Activated CD4-positive, CD25-positive, alpha-beta regulatory T cell treated with anti-CD3 and anti-CD28 coated beads, Interleukin-2, amount 50 U/mL, for 16 hours (primary cell): ENCODE measurements at regions not wholly inside any gene's neighbourhood (a gene's known extent, or its start where the extent isn't known, plus 50 kb on each side); places are given as distances from the start of the nearest gene placed in this dataset.

Experiments used
- DNase-seq: peaks from one replicate; pipeline ENCODE4 v3.0.0-alpha.2; 2020; ENCODE audit warnings: low read depth, low spot score

GRCh38 chr11:70786021-70786665 is 387.8 kb downstream of the CTTN start:
- DNase-seq: no peak

DNA sequence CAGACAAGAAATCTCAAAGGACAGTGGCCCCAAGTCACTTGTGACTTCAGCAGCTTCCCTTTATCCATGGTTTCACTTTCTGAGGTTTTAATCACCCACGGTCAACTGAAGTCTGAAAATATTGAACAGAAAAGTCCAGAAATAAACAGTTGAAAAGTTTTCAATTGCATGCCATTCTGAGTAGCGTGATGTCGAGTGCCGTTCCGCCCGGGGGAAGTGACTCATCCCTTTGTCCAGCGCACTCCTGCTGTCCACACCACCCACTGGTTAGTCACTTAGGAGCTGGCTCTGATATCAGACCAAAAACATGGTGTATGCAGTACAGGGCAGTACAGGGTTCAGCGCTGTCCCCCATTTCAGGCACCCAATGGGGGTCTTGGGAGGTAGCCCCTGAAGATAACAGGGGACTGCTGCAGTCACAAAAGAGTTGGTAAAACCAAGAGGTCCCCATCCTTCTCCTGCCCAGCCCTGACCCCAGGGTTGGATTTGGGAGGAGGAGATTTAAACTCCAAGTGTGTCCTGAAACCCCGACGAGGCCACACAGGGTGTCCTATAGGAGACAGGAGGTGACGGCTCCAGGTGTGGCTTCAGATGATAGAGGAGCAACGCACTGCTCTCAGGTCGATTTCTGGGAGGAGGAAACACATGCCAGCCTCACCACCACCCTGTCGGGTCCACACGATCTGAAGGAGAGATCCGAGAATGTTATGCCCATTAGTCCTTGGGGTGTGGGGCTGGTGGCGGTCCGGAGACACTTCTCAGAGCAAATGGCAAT is 390.1 kb downstream of the CTTN start:
- no peak for DNase-seq

DNA sequence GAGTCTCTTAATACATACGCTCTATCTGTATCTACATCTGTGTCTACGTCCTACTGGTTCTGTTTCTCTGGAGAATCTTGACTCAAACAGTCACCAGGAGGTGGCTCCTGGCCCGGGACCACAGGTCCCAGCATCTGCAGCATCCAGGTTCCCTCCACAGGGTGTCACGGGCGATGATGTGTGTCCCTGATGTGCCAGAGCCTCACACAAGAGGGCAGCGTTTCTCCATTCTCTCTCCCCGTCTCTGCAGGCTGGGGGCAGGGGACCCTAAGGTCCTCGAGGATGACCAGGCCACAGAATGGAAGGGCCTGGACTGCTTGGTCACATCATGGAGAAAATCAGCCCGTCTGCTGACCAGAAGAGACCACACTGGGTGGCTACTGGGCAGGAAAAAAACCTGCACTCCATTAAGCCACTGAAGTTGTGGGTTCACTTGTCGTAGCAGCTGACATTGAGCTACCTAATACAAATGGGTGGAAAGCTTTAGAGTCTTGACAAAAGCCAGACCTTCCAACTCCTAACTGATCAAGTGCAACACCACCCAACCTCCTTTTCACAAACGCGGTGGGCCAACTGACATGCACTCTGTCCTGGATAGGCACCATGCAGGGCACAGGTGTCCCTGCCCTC is 392.5 kb downstream of the CTTN start:
- DNase-seq: no peak

GRCh38 chr11:70796648-70797227 is 398.4 kb downstream of the CTTN start:
- no peak for DNase-seq

DNA sequence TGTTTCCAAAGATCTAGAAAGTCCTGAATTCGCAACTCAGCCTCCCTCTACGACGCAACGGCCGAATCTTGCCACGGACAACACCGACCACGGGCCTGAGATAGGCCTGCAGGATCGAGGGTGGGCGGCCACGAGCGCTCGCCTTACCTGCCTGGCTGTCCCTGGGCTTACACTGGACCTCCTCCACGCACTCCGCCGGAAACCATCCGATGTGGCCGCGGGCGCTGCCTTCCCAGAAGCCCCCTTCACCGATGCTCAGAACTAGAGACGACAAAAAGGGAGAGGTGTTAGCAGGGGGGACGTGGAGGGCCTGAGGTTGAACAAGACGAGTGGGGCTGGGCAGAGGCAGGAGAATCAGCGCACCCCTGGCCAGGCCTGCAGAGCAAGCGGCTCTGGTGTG is 400.0 kb downstream of the CTTN start:
- no peak for DNase-seq

DNA sequence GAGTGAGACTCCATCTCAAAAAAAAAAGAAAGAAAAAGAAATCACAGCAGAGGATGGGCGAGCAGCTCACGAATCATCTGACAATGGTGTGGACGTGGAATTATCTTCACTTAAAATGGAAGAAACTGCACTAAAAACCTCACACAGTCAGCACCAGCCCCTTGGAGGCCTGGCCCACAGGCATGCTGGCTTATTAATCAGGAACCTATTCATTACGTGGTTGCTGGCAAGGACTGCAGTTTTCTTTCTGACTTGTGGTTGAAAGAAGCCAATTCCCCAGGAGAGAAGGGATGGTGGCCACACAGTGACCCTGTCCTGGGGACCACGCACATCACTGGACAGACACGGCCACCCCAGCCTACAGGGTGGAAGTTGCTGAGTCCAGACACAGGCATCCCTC is 401.1 kb downstream of the CTTN start:
- no peak for DNase-seq

DNA sequence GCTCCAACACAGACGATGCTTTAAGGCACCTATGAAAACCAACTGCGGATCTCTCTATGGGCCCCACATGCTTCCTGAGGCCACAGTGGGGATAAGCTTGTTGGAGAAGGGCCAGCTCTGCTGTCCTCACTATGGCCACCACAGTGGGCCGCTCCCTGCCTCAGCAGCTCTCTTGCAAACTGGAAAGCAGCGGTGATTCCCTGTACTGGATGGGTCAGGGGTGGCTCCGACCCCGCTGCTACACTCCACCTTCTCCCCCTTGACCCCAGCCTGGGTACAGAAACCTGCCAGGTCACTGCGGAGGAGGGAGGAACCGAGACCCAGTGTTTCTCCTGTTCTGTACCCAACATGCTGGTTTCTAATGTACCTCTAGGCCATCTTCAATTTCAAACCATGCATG is 403.9 kb downstream of the CTTN start:
- no peak for DNase-seq

GRCh38 chr11:70804139-70804837 is 406.0 kb downstream of the CTTN start:
- DNase-seq: no peak

DNA sequence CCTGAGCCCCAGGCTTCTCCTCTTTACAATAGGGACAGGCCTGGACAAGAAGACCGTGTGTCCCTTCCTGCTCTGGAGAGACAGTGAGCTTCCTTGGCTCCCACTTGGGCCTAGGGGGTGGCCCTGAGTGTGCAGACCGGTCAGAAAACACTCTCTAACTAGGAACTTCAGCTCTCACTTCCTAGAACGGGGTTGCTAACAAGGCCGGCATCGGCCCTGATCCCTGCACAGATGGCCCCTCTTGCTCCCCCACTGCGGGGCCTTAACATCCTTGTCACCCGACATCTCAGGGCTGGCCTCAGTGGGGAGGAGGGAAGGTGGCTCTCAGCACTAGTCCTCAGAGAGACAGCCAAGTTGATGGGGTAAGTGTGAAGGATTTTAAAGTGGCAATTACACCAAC is 406.9 kb downstream of the CTTN start:
- DNase-seq: no peak

DNA sequence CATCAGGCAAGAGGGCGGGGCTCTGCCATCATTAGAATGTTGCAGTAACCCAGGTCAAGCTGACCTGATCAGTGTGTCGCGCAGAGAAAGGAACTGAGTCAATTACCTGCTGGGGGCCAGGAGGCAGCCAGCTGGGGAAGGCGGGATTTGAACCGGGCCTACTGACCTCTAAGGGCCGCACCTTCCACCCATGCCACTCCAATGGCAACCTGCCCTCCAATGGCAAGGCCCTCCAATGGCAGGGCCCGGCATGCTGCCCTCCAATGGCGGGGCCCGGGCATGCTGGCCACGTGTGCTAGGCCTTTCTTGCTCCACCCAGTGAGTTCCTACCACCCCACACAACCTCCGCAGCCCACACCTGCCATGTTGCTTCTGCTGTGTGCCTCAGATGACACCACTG is 407.6 kb downstream of the CTTN start:
- DNase-seq: no peak

DNA sequence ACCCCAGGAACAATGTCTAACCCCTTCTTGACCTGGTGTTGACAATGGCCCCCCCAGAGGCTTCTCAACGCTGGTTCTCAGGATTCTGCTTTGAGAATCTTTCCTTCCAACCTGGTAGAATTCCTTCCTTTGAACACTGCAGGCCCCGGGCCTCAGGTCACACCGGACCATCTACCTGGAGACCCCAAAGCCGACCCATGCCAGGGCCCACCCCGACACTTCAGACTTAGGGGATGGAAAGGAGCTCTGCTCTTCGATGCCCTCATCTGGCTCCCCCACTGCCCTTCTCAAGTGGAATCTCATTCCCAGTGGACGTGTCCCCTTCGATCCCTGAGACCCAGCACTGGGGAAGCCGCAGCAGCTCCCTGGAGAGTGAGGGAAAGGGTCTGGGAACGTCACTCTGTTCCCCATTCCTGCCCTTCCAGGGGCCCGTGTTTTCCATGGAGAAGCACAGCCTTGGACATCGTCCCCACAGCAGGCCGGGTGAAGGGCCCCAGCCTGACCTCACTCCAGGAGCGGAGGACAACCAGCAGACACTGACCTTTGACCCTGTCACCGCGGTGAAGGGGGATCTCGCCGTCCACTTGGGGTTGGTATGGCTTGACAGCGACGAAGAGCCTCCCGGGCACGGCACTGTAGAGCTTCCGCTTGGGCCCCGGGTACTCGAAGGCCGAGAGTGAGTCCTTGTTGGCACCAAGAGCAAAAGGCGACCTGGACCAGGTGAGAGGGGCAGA is 408.3 kb downstream of the CTTN start:
- DNase-seq: no peak

- DNase-seq: no peak
Observed at GRCh38 chr11:70807195-70807543, 408.8 kb downstream of the CTTN start.

DNA sequence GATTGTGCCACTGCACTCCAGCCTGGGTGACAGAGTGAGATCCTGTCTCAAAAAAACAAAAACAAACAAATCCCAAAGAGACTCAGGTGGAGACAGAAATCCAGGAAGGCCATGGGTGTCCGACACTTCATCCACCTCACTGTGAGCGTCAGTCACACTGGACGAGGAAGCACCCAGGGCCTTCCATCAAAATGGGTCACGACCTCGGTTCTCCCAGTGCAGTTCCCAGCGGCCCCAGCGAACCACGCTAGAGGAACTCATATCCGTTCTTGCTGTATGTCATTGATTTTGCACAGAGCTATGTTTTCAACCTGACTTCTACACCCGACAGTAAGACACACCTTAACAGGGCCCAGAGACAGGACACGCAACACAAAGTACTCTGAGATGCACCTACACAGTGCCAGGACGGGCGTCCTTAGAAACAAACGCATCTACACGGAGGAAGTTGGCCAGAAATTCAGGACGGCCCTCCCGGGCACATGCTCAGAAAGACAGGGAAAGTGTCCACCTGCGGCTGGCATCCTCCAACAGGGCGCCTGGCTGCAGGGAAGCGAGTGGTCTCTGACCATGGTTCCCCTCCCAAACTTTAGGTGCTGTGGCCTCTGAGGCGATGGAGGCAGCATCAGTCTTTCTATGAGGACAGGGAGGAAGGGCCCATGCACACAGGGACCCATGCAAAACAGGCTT is 410.5 kb downstream of the CTTN start:
- DNase-seq: no peak

DNA sequence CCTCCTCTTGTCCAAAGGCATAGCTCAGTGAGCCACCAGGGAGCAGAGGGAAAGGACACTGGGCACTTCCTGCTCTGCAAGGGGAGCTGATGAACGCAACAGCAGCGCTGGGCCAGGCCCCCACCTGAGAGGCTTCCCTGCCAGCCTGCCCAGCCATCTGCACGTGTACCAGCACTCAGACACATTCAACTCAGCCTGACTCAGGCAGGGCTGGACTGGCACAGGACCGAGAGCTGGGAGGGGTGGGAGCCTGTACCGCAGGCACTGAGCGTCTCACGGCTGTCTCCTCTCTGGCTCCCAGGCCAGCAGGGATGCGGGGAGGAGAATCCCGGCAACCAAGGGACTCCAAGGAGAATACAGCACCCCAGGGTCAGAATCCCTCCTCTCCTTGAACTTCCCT is 411.8 kb downstream of the CTTN start:
- no peak for DNase-seq

GRCh38 chr11:70810681-70811080 is 412.4 kb downstream of the CTTN start:
- no peak for DNase-seq

DNA sequence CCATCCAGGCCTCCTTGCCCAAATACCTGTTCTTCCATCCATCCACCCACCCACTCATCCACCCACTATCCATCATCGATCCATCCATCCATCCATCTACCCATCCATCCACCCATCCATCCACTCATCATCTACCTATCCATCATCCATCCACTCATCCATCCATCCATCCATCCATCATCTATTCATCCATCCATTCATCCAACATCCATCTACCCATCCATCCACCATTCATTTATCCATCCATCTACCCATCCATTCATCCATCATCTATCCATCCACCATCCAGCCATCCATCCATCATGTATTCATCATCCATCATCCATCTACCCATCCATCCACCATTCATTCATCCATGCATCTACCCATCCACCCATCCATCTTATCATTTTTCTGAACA is 413.2 kb downstream of the CTTN start:
- no peak for DNase-seq

DNA sequence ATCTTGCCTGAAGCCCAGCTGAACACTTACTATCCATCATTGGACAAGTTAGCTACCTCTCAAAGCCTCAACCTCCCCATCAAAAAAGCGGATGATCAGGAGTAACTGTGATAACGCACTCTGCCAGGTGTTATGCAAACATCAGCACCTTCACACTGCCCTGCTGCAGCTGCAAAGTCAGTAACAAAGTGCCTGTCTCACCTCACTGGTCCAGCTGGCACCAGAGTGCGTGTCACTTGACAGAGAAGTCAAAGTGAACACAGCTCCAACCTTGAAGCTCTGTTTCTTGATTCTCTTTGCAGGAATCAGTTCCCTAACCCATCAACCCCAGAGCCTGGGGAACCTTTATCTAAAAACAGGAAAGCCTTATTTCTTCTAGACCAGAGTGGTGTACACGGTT is 413.6 kb downstream of the CTTN start:
- no peak for DNase-seq

- no peak for DNase-seq
Observed at GRCh38 chr11:70812472-70812871, 414.1 kb downstream of the CTTN start.

DNA sequence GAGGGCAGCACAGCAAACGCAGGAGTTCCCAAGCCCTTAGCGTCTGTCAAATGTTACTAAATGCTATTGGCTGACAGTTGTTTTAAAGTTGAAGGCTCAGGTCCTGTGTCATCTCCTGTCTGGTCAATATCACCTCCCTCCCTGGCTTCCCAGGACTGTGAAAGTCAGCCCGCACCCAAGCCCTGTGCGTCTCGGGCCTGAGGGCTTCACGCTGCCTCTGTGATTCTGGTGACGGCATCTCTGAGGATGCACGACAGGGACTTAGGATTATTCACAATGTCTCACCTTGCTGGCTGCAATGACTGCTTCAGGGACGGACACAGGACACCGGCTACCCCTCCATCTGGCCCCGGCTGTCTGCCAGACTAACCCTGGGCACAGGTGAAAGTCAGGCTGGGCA is 415.3 kb downstream of the CTTN start:
- no peak for DNase-seq

- DNase-seq: no peak
Observed at GRCh38 chr11:70815485-70815832, 417.1 kb downstream of the CTTN start.

DNA sequence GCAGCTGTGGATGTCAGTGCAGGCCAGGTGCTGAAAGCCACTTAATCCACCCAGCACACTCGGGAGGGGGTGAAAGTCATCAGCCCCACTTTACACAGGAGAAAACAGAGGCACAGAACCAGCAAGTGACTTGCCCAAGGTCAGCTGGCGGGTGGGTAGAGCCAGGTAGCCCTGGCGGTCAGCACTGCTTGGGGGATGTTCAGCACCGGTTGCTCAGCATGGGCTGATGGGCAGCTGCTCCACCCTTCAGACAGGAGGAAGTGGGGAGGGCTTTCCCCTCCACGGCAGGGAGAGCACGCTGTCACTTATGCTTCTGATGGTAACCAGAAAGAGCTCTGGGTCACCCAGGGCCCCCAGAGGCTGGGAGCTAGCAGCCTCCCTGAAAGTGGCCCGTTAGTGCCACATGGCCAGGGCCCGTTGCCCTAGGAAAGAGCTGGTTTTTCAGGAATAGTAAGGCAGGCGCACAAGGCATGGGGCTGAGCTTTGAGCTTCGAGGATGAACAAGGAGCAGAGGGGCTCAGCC is 417.9 kb downstream of the CTTN start:
- DNase-seq: no peak
